ENCODE measurements at regions not wholly inside any gene's neighbourhood (a gene's known extent, or its start where the extent isn't known, plus 50 kb on each side); places are given as distances from the start of the nearest gene placed in this dataset.
A peak's percentile ranks its signal among the peaks of the same experiment; 100 is the strongest.

DNA sequence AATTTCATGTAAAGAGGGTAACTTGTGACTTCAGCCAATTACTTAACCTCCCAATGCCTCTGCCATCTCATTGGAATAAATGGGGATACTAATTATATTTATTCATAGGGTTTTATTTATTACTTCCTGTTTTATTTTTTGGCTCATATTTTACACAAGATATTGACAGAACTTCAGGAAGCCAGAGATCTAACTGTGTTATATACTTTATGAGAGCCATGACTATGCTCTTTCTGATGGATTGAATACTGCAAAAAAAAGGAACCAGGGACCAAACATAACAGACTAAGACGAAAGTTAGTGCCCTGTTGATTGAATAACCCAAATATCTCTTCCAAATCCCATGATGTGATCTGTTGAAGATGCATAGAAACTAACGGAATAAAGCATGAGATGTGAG, 243.3 kb upstream of the STARD13 start:
- no peak overlapping the region for H2BK120ac ChIP-seq (ENCODE audit: low read depth, low read length)
- H3K36me3 ChIP-seq (ENCODE audit: control insufficient read depth, insufficient read depth, low read length), result no peaks in the 10 kb centered on the region
- DNase-seq, result no peak
- H3K9ac ChIP-seq (ENCODE audit: low read depth, low read length), result no peak overlapping the region
- peaks cover 7% of the 10 kb centered on the region; the same call in 1 of the 2 replicates for H3K4me1 ChIP-seq (ENCODE audit: control insufficient read depth, insufficient read depth, low read length)
- in situ Hi-C loops (cut with MboI; ENCODE audit: low sequenced_read_pairs), result no loop called here
- H2BK5ac ChIP-seq (ENCODE audit: low read depth, low read length, poor library complexity, severe bottlenecking), result no peak overlapping the region
- no TSS peak for BruUV-seq (replicated peaks)
- H4K91ac ChIP-seq (ENCODE audit: insufficient read depth, low read depth, low read length), result no peak overlapping the region
- no peaks in the 10 kb centered on the region for H3K9me3 ChIP-seq (ENCODE audit: control insufficient read depth, insufficient read depth, low read length)
- no peak overlapping the region for H3K4ac ChIP-seq (ENCODE audit: low read depth, low read length)
- H3K14ac ChIP-seq (replicated peaks; ENCODE audit: low read depth, low read length), result no peak overlapping the region
- 0 out of 2 replicates have a peak, but pooled peaks cover 3% of the 10 kb centered on the region for H3K9me1 ChIP-seq (ENCODE audit: insufficient read depth, low read length)
- H3K18ac ChIP-seq (ENCODE audit: low read depth, low read length), result no peak overlapping the region
- no peak overlapping the region for H3K56ac ChIP-seq (ENCODE audit: extremely low read depth, insufficient read depth, low read length)
- H3K79me1 ChIP-seq (ENCODE audit: low read depth in 1 of 2, low read length in 2 of 2), result no peaks in the 10 kb centered on the region
- H4K5ac ChIP-seq (ENCODE audit: low read depth, low read length), result no peak overlapping the region
- H2BK15ac ChIP-seq (ENCODE audit: low read depth, low read length), result no peak overlapping the region
- POLR2A ChIA-PET (ENCODE audit: unreplicated experiment), result no interaction called here
- no peak for ATAC-seq (ENCODE audit: low read depth)
- H4K8ac ChIP-seq (ENCODE audit: low read depth in 2 of 2, low read length in 2 of 2), result no peak overlapping the region
- H3K27ac ChIP-seq (ENCODE audit: insufficient read depth, low read length), result no peak overlapping the region
- peak overlapping the region; percentile 27; the same call in 1 of the 2 replicates for H2BK20ac ChIP-seq (ENCODE audit: low read depth, low read length)
- H3K4me2 ChIP-seq (ENCODE audit: low read depth, low read length), result no peak overlapping the region
- no peaks in the 10 kb centered on the region for H4K20me1 ChIP-seq (ENCODE audit: insufficient read depth, low read length)
- H3K27me3 ChIP-seq (ENCODE audit: control insufficient read depth, insufficient read depth, low read length), result no peaks in the 10 kb centered on the region
- no peak overlapping the region for H3K4me3 ChIP-seq (ENCODE audit: insufficient read depth, low read depth, low read length)
- no peak overlapping the region for H2AFZ ChIP-seq (replicated peaks; ENCODE audit: low read length, poor library complexity)
- no CpG with 5 or more reads among the region's 2 CpGs for WGBS, 2 experiments (ENCODE audit: extremely low coverage in 2 of 2, insufficient read length in 1 of 2)
- dilution Hi-C loops (cut with HindIII; ENCODE audit: low sequenced_read_pairs, unreplicated experiment), result no loop called here
- no peak overlapping the region for H3K23ac ChIP-seq (ENCODE audit: low read depth, low read length)
- intact Hi-C loops (cut with micrococcal nuclease), result no loop called here
- CTCF ChIA-PET, result no interaction called here
- TF ChIP-seq, protein P1, sequence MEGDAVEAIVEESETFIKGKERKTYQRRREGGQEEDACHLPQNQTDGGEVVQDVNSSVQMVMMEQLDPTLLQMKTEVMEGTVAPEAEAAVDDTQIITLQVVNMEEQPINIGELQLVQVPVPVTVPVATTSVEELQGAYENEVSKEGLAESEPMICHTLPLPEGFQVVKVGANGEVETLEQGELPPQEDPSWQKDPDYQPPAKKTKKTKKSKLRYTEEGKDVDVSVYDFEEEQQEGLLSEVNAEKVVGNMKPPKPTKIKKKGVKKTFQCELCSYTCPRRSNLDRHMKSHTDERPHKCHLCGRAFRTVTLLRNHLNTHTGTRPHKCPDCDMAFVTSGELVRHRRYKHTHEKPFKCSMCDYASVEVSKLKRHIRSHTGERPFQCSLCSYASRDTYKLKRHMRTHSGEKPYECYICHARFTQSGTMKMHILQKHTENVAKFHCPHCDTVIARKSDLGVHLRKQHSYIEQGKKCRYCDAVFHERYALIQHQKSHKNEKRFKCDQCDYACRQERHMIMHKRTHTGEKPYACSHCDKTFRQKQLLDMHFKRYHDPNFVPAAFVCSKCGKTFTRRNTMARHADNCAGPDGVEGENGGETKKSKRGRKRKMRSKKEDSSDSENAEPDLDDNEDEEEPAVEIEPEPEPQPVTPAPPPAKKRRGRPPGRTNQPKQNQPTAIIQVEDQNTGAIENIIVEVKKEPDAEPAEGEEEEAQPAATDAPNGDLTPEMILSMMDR (conservative IDR thresholded peaks at IDR 0.05; ENCODE audit: low read depth, low read length), result no peak
- no peak for TF ChIP-seq MAZ (IDR thresholded peaks at IDR 0.05; ENCODE audit: borderline replicate concordance, low read depth, low read length)
- TF ChIP-seq SMC3 (IDR thresholded peaks at IDR 0.05; ENCODE audit: low read depth, low read length), result no peak
- TF ChIP-seq RCOR1 (IDR thresholded peaks at IDR 0.05; ENCODE audit: insufficient replicate concordance, low read length), result no peak
- no peak for TF ChIP-seq MAFK (IDR thresholded peaks at IDR 0.05; ENCODE audit: low read depth, low read length)
- no peak for TF ChIP-seq RFX5 (IDR thresholded peaks at IDR 0.05; ENCODE audit: low read depth, low read length)
- TF ChIP-seq, protein P2, sequence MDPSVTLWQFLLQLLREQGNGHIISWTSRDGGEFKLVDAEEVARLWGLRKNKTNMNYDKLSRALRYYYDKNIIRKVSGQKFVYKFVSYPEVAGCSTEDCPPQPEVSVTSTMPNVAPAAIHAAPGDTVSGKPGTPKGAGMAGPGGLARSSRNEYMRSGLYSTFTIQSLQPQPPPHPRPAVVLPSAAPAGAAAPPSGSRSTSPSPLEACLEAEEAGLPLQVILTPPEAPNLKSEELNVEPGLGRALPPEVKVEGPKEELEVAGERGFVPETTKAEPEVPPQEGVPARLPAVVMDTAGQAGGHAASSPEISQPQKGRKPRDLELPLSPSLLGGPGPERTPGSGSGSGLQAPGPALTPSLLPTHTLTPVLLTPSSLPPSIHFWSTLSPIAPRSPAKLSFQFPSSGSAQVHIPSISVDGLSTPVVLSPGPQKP (IDR thresholded peaks at IDR 0.05; ENCODE audit: borderline replicate concordance, low read depth, low read length), result no peak
- no peak for TF ChIP-seq FOS (IDR thresholded peaks at IDR 0.05; ENCODE audit: low read depth, low read length)
- TF ChIP-seq CEBPB (IDR thresholded peaks at IDR 0.05; ENCODE audit: low read depth, low read length), result no peak
- TF ChIP-seq RAD21 (IDR thresholded peaks at IDR 0.05; ENCODE audit: low read length), result no peak
- TF ChIP-seq CHD1 (IDR thresholded peaks at IDR 0.05; ENCODE audit: low read depth, low read length), result no peak
- TF ChIP-seq MXI1 (IDR thresholded peaks at IDR 0.05; ENCODE audit: borderline replicate concordance, low read depth, low read length), result no peak
- TF ChIP-seq, protein P3, sequence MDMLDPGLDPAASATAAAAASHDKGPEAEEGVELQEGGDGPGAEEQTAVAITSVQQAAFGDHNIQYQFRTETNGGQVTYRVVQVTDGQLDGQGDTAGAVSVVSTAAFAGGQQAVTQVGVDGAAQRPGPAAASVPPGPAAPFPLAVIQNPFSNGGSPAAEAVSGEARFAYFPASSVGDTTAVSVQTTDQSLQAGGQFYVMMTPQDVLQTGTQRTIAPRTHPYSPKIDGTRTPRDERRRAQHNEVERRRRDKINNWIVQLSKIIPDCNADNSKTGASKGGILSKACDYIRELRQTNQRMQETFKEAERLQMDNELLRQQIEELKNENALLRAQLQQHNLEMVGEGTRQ (IDR thresholded peaks at IDR 0.05; ENCODE audit: low read depth, low read length), result no peak
- TF ChIP-seq NFE2L2 (IDR thresholded peaks at IDR 0.05; ENCODE audit: low read depth, low read length), result no peak
- TF ChIP-seq BHLHE40 (IDR thresholded peaks at IDR 0.05; ENCODE audit: low read depth, low read length), result no peak
- no peak overlapping the region for H2AK9ac ChIP-seq (replicated peaks; ENCODE audit: low read depth, low read length, poor library complexity)
- H2AK5ac ChIP-seq (ENCODE audit: low read depth, low read length), result no peak overlapping the region

All from IMR-90 (cell line).